Neural cell (in vitro differentiated cells): ENCODE measurements at regions not wholly inside any gene's neighbourhood (a gene's known extent, or its start where the extent isn't known, plus 50 kb on each side); places are given as distances from the start of the nearest gene placed in this dataset.

Experiments used
- H2AFZ ChIP-seq: fragments of 200-600, 300-800 bp; sonication (generic), shearing (Covaris generic); 2 replicates; pipeline ENCODE4 v1.6.0; 2014; ENCODE audit warnings: low read depth, mild to moderate bottlenecking, antibody characterized with exemption, low read length, moderate library complexity
- H3F3A ChIP-seq: fragments of 200-600 bp; shearing (Covaris generic); 2 replicates; pipeline ENCODE4 v1.6.1; 2016; ENCODE audit warnings: mild to moderate bottlenecking, moderate library complexity, mixed read lengths, antibody characterized with exemption, low read length; ENCODE audit not compliant: insufficient read depth, poor library complexity, severe bottlenecking
- H3K27ac ChIP-seq: fragments of 200-600, 300-800 bp; sonication (generic), shearing (Covaris generic); 2 replicates; pipeline ENCODE4 v1.5.1; 2014; ENCODE audit warnings: mild to moderate bottlenecking, low read length, moderate library complexity
- H3K27me3 ChIP-seq: fragments of 300-800, 200-600 bp; sonication (generic), shearing (Covaris generic); 2 replicates; pipeline ENCODE4 v1.6.0; 2014; ENCODE audit warnings: mild to moderate bottlenecking, low read depth, low read length, moderate library complexity; ENCODE audit not compliant: insufficient read depth
- H3K36me3 ChIP-seq: fragments of 300-800, 200-600 bp; sonication (generic), shearing (Covaris generic); 2 replicates; pipeline ENCODE4 v1.5.1; 2014; ENCODE audit warnings: mild to moderate bottlenecking, antibody characterized with exemption, low read length, moderate library complexity; ENCODE audit not compliant: insufficient read depth
- H3K4me2 ChIP-seq: fragments of 300-800, 200-600 bp; sonication (generic), shearing (Covaris generic); 2 replicates; pipeline ENCODE4 v1.6.0; 2014; ENCODE audit warnings: mild to moderate bottlenecking, low read length
- H3K4me3 ChIP-seq: fragments of 300-800, 200-600 bp; sonication (generic), shearing (Covaris generic); 2 replicates; pipeline ENCODE4 v1.5.1; 2014; ENCODE audit warnings: mild to moderate bottlenecking, low read length, moderate library complexity
- H3K79me2 ChIP-seq: fragments of 200-600 bp; shearing (Covaris generic); replicated peaks from 2 replicates; pipeline ENCODE4 v1.6.0; 2014; ENCODE audit warnings: mild to moderate bottlenecking, low read length, moderate library complexity; ENCODE audit not compliant: insufficient read depth
- H3K9ac ChIP-seq: fragments of 300-800, 200-600 bp; sonication (generic), shearing (Covaris generic); 2 replicates; pipeline ENCODE4 v1.6.1; 2016; ENCODE audit warnings: mild to moderate bottlenecking, low read length, mixed read lengths
- H3K9me2 ChIP-seq: fragments of 200-600 bp; shearing (Covaris generic); 2 replicates; pipeline ENCODE4 v1.6.1; 2016; ENCODE audit warnings: mild to moderate bottlenecking, low read length, mixed read lengths; ENCODE audit not compliant: insufficient read depth
- H3K9me3 ChIP-seq: fragments of 200-600, 300-800 bp; sonication (generic), shearing (Covaris generic); 2 replicates; pipeline ENCODE4 v1.6.1; 2016; ENCODE audit warnings: mild to moderate bottlenecking, mixed run types, low read length, moderate library complexity, mixed read lengths
- H4K20me1 ChIP-seq: fragments of 200-600 bp; shearing (Covaris generic); 2 replicates; pipeline ENCODE4 v1.6.1; 2016; ENCODE audit warnings: mild to moderate bottlenecking, mixed run types; ENCODE audit not compliant: insufficient read depth
- EP300 ChIP-seq: fragments of 450-650 bp; conservative IDR thresholded peaks from 2 replicates; pipeline ENCODE4 v1.6.1; 2014; ENCODE audit warnings: antibody characterized with exemption, mild to moderate bottlenecking, moderate library complexity; ENCODE audit not compliant: poor library complexity, severe bottlenecking
- EZH2 ChIP-seq: fragments of 200-600, 300-800 bp; shearing (Covaris generic), sonication (generic); IDR thresholded peaks from 2 replicates; pipeline ENCODE4 v1.6.1; 2014; ENCODE audit warnings: antibody characterized with exemption, low read length, borderline replicate concordance, mild to moderate bottlenecking; ENCODE audit not compliant: insufficient read depth, poor library complexity, severe bottlenecking
- MXI1 ChIP-seq: fragments of 450-650 bp; conservative IDR thresholded peaks from 2 replicates; pipeline ENCODE4 v1.6.1; 2014; ENCODE audit warnings: antibody characterized with exemption, mild to moderate bottlenecking; ENCODE audit not compliant: poor library complexity, severe bottlenecking
- POLR2AphosphoS5 ChIP-seq: IDR thresholded peaks from 2 replicates; pipeline ENCODE4 v1.6.1; 2012
- RAD21 ChIP-seq: fragments of 450-650 bp; conservative IDR thresholded peaks from 2 replicates; pipeline ENCODE4 v1.6.1; 2014; ENCODE audit warnings: antibody characterized with exemption, mild to moderate bottlenecking, moderate library complexity
- SMC3 ChIP-seq: fragments of 450-650 bp; conservative IDR thresholded peaks from 2 replicates; pipeline ENCODE4 v1.6.1; 2014; ENCODE audit warnings: antibody characterized with exemption, mild to moderate bottlenecking, moderate library complexity; ENCODE audit not compliant: poor library complexity
- TAF1 ChIP-seq: IDR thresholded peaks from 2 replicates; pipeline ENCODE4 v1.6.1; 2012; ENCODE audit warnings: low read depth
- TF ChIP-seq, protein P1 (sequence below): IDR thresholded peaks from 2 replicates; pipeline ENCODE4 v1.6.1; 2012; ENCODE audit warnings: borderline replicate concordance
- TF ChIP-seq, protein P2 (sequence below): fragments of 450-650 bp; IDR thresholded peaks from 2 replicates; pipeline ENCODE4 v1.5.1; 2014; ENCODE audit warnings: antibody characterized with exemption, mild to moderate bottlenecking, moderate library complexity; ENCODE audit not compliant: poor library complexity, severe bottlenecking

DNA sequence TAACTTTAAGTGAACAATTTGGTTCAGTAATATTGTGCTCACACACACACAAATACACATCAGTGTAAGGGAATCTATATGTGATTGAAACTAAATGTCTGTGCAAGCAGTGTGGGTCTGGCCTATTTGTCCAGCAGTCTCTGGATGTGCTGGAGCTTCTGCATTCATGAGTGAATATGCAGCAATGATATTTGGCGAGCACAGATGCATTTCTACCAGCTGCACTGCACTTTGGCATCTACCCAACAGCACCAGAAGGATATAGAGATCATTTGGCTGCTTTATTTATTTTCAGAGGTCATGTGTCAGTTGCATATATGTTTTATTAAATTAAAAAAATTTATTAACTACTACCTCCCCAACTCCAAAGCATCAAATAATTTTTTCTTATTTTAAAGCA, 613.4 kb upstream of the NR3C2 start:
- no peaks in the 10 kb centered on the region for H3K79me2 ChIP-seq
- no peaks in the 10 kb centered on the region for H3K36me3 ChIP-seq
- H3K27me3 ChIP-seq, result no peaks in the 10 kb centered on the region
- no peak overlapping the region for H3K4me2 ChIP-seq
- no peaks in the 10 kb centered on the region for H3K9me3 ChIP-seq
- H3K9ac ChIP-seq, result no peak overlapping the region
- H2AFZ ChIP-seq, result no peak overlapping the region
- no peak overlapping the region for H3K27ac ChIP-seq
- H4K20me1 ChIP-seq, result no peaks in the 10 kb centered on the region
- H3K9me2 ChIP-seq, result no peaks in the 10 kb centered on the region
- H3K4me3 ChIP-seq, result no peak overlapping the region
- no peak for TF ChIP-seq TAF1
- TF ChIP-seq EP300, result no peak
- TF ChIP-seq, protein P1, sequence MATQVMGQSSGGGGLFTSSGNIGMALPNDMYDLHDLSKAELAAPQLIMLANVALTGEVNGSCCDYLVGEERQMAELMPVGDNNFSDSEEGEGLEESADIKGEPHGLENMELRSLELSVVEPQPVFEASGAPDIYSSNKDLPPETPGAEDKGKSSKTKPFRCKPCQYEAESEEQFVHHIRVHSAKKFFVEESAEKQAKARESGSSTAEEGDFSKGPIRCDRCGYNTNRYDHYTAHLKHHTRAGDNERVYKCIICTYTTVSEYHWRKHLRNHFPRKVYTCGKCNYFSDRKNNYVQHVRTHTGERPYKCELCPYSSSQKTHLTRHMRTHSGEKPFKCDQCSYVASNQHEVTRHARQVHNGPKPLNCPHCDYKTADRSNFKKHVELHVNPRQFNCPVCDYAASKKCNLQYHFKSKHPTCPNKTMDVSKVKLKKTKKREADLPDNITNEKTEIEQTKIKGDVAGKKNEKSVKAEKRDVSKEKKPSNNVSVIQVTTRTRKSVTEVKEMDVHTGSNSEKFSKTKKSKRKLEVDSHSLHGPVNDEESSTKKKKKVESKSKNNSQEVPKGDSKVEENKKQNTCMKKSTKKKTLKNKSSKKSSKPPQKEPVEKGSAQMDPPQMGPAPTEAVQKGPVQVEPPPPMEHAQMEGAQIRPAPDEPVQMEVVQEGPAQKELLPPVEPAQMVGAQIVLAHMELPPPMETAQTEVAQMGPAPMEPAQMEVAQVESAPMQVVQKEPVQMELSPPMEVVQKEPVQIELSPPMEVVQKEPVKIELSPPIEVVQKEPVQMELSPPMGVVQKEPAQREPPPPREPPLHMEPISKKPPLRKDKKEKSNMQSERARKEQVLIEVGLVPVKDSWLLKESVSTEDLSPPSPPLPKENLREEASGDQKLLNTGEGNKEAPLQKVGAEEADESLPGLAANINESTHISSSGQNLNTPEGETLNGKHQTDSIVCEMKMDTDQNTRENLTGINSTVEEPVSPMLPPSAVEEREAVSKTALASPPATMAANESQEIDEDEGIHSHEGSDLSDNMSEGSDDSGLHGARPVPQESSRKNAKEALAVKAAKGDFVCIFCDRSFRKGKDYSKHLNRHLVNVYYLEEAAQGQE, result no peak
- TF ChIP-seq EZH2, result no peak
- no peak for TF ChIP-seq POLR2AphosphoS5
- no peak for TF ChIP-seq SMC3
- TF ChIP-seq MXI1, result no peak
- TF ChIP-seq, protein P2, sequence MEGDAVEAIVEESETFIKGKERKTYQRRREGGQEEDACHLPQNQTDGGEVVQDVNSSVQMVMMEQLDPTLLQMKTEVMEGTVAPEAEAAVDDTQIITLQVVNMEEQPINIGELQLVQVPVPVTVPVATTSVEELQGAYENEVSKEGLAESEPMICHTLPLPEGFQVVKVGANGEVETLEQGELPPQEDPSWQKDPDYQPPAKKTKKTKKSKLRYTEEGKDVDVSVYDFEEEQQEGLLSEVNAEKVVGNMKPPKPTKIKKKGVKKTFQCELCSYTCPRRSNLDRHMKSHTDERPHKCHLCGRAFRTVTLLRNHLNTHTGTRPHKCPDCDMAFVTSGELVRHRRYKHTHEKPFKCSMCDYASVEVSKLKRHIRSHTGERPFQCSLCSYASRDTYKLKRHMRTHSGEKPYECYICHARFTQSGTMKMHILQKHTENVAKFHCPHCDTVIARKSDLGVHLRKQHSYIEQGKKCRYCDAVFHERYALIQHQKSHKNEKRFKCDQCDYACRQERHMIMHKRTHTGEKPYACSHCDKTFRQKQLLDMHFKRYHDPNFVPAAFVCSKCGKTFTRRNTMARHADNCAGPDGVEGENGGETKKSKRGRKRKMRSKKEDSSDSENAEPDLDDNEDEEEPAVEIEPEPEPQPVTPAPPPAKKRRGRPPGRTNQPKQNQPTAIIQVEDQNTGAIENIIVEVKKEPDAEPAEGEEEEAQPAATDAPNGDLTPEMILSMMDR, result no peak
- no peak for TF ChIP-seq RAD21
- H3F3A ChIP-seq, result no peaks in the 10 kb centered on the region

DNA sequence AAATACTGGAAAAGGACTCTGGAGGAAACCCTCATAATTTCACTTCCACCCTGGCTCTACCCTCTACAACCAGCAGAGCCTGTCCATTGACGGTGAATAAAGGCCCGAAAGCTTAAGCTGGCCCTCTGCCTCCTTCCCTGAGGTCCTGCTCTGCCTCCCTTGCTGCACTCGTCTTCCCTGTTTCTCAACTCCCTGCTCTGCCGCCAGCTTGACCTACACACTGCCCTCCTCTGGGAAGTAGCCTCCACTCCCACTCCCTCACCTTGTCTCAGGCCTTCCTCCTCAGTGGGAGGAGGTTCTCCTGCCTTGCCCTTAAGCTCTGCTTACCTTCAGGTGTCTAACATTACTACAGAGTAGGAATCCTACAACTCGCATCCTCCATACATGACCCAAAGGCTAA, 608.6 kb upstream of the NR3C2 start:
- no peak overlapping the region for H2AFZ ChIP-seq
- no peak overlapping the region for H3K4me2 ChIP-seq
- no peaks in the 10 kb centered on the region for H3K9me2 ChIP-seq
- H4K20me1 ChIP-seq, result no peaks in the 10 kb centered on the region
- TF ChIP-seq TAF1 (no peak), RAD21 (no peak), MXI1 (no peak), SMC3 (no peak)
- H3K36me3 ChIP-seq, result no peaks in the 10 kb centered on the region
- H3K27me3 ChIP-seq, result no peaks in the 10 kb centered on the region
- H3K79me2 ChIP-seq, result no peaks in the 10 kb centered on the region
- H3K9ac ChIP-seq, result no peak overlapping the region
- H3K27ac ChIP-seq, result no peak overlapping the region
- no peaks in the 10 kb centered on the region for H3F3A ChIP-seq
- H3K9me3 ChIP-seq, result no peaks in the 10 kb centered on the region
- H3K4me3 ChIP-seq, result no peak overlapping the region
